WTC11 (cell line): ENCODE measurements at regions not wholly inside any gene's neighbourhood (a gene's known extent, or its start where the extent isn't known, plus 50 kb on each side); places are given as distances from the start of the nearest gene placed in this dataset.

Experiments used
- ATAC-seq: fragments of 200-7000 bp; cut with Tn5 transposase; 2 replicates; pipeline ENCODE4 v1.10.0; 2021; ENCODE audit warnings: mild to moderate bottlenecking, moderate library complexity
- CTCF ChIA-PET: fragments of 300-600 bp; sonication (Branson Sonifier 250); formaldehyde crosslinking; loops from one replicate; lab custom pipeline; 2021; ENCODE audit warnings: antibody characterized with exemption; lab: Charles Lee
- POLR2A ChIA-PET: fragments of 350-600 bp; sonication (Branson Sonifier 250); formaldehyde crosslinking; loops from one replicate; lab custom pipeline; 2021; ENCODE audit warnings: antibody characterized with exemption; lab: Charles Lee
- DNase-seq: peaks from one replicate; pipeline ENCODE4 v3.0.0; 2021; ENCODE audit warnings: low spot score
- H3K27ac Mint-ChIP-seq: 2 replicates; pipeline ENCODE4 v1.8.0; 2021; ENCODE audit warnings: mixed read lengths
- H3K27me3 Mint-ChIP-seq: 2 replicates; pipeline ENCODE4 v1.8.0; 2021; ENCODE audit warnings: low read depth, mild to moderate bottlenecking, moderate library complexity, mixed read lengths
- H3K36me3 Mint-ChIP-seq: 2 replicates; pipeline ENCODE4 v1.8.0; 2021; ENCODE audit warnings: mixed read lengths
- H3K4me1 Mint-ChIP-seq: 2 replicates; pipeline ENCODE4 v1.8.0; 2022; ENCODE audit warnings: mixed read lengths
- H3K4me3 Mint-ChIP-seq: 2 replicates; pipeline ENCODE4 v1.8.0; 2021; ENCODE audit warnings: mild to moderate bottlenecking, moderate library complexity, mixed read lengths
- H3K9me3 Mint-ChIP-seq: 2 replicates; pipeline ENCODE4 v1.8.0; 2021; ENCODE audit warnings: mixed read lengths
- ATF6 ChIP-seq: sonication (generic); formaldehyde crosslinking; IDR thresholded peaks from 2 replicates; pipeline ENCODE4 v1.8.1; 2023; ENCODE audit warnings: mild to moderate bottlenecking, missing genetic modification reagents
- CREM ChIP-seq: sonication (generic); formaldehyde crosslinking; IDR thresholded peaks from 2 replicates; pipeline ENCODE4 v1.8.1; 2022; ENCODE audit warnings: mild to moderate bottlenecking, missing genetic modification reagents, moderate library complexity
- E2F1 ChIP-seq: sonication (generic); formaldehyde crosslinking; IDR thresholded peaks from 2 replicates; pipeline ENCODE4 v1.8.0; 2022; ENCODE audit warnings: mild to moderate bottlenecking, missing genetic modification reagents
- ELF4 ChIP-seq: sonication (generic); formaldehyde crosslinking; IDR thresholded peaks from 2 replicates; pipeline ENCODE4 v1.8.1; 2022; ENCODE audit warnings: low read depth, mild to moderate bottlenecking, moderate library complexity, missing genetic modification reagents
- EMX1 ChIP-seq: fragments of 250-450 bp; sonication (Bioruptor Pico); IDR thresholded peaks from 2 replicates; pipeline ENCODE4 v1.8.0; 2021; ENCODE audit warnings: mild to moderate bottlenecking
- GABPB1 ChIP-seq: sonication (generic); formaldehyde crosslinking; IDR thresholded peaks from 2 replicates; pipeline ENCODE4 v1.8.1; 2023; ENCODE audit warnings: mild to moderate bottlenecking, missing genetic modification reagents
- IRF1 ChIP-seq: sonication (generic); formaldehyde crosslinking; IDR thresholded peaks from 2 replicates; pipeline ENCODE4 v1.8.0; 2023; ENCODE audit warnings: missing genetic modification reagents
- MLX ChIP-seq: sonication (generic); formaldehyde crosslinking; IDR thresholded peaks from 2 replicates; pipeline ENCODE4 v1.8.1; 2023; ENCODE audit warnings: mild to moderate bottlenecking, missing genetic modification reagents, moderate library complexity
- NFATC4 ChIP-seq: fragments of 250-450 bp; sonication (Bioruptor Pico); IDR thresholded peaks from 2 replicates; pipeline ENCODE4 v1.9.0; 2021; ENCODE audit warnings: mild to moderate bottlenecking
- RORB ChIP-seq: fragments of 250-450 bp; sonication (Bioruptor Pico); IDR thresholded peaks from 2 replicates; pipeline ENCODE4 v1.9.0; 2021; ENCODE audit warnings: mild to moderate bottlenecking
- SMAD4 ChIP-seq: sonication (generic); formaldehyde crosslinking; IDR thresholded peaks from 2 replicates; pipeline ENCODE4 v1.8.0; 2022; ENCODE audit warnings: mild to moderate bottlenecking, missing genetic modification reagents
- SP1 ChIP-seq: sonication (generic); formaldehyde crosslinking; conservative IDR thresholded peaks from 2 replicates; pipeline ENCODE4 v1.8.1; 2022; ENCODE audit warnings: missing genetic modification reagents
- TEAD4 ChIP-seq: sonication (generic); formaldehyde crosslinking; IDR thresholded peaks from 2 replicates; pipeline ENCODE4 v1.8.0; 2022; ENCODE audit warnings: mild to moderate bottlenecking, missing genetic modification reagents
- TP53 ChIP-seq: sonication (generic); formaldehyde crosslinking; IDR thresholded peaks from 2 replicates; pipeline ENCODE4 v1.8.1; 2023; ENCODE audit warnings: mild to moderate bottlenecking, missing genetic modification reagents
- USF2 ChIP-seq: sonication (generic); formaldehyde crosslinking; IDR thresholded peaks from 2 replicates; pipeline ENCODE4 v1.8.1; 2023; ENCODE audit warnings: mild to moderate bottlenecking, missing genetic modification reagents, moderate library complexity
- ZBTB21 ChIP-seq: sonication (generic); formaldehyde crosslinking; IDR thresholded peaks from 2 replicates; pipeline ENCODE4 v1.8.1; 2023; ENCODE audit warnings: mild to moderate bottlenecking, missing genetic modification reagents, borderline replicate concordance
- ZBTB43 ChIP-seq: sonication (generic); formaldehyde crosslinking; IDR thresholded peaks from 2 replicates; pipeline ENCODE4 v1.8.1; 2023; ENCODE audit warnings: mild to moderate bottlenecking, missing genetic modification reagents
- ZNF396 ChIP-seq: fragments of 250-450 bp; sonication (Bioruptor Pico); IDR thresholded peaks from 2 replicates; pipeline ENCODE4 v1.8.0; 2021; ENCODE audit warnings: mild to moderate bottlenecking, moderate library complexity, borderline replicate concordance
- ZNF425 ChIP-seq: fragments of 250-450 bp; sonication (Bioruptor Pico); conservative IDR thresholded peaks from 2 replicates; pipeline ENCODE4 v1.9.0; 2021; ENCODE audit warnings: mild to moderate bottlenecking
- ZNF671 ChIP-seq: fragments of 250-450 bp; sonication (Bioruptor Pico); IDR thresholded peaks from 2 replicates; pipeline ENCODE4 v1.8.0; 2021; ENCODE audit warnings: mild to moderate bottlenecking
- ZSCAN18 ChIP-seq: fragments of 250-450 bp; sonication (Bioruptor Pico); IDR thresholded peaks from 2 replicates; pipeline ENCODE4 v2.1.2; 2022; ENCODE audit warnings: mild to moderate bottlenecking, moderate library complexity

- no peak for DNase-seq
- H3K27ac Mint-ChIP-seq, result no peak overlapping the region
- ChIA-PET POLR2A (no interaction called here), CTCF (no interaction called here)
- H3K4me1 Mint-ChIP-seq, result no peaks in the 10 kb centered on the region
- H3K9me3 Mint-ChIP-seq, result peaks cover 6% of the 10 kb centered on the region; the same call in 1 of the 2 replicates
- ATAC-seq, result no peak
- no peaks in the 10 kb centered on the region for H3K36me3 Mint-ChIP-seq
- no peaks in the 10 kb centered on the region for H3K27me3 Mint-ChIP-seq
- TF ChIP-seq CREM (CRISPR knock-in tag) (no peak), TP53 (CRISPR knock-in tag) (no peak), SP1 (CRISPR knock-in tag) (no peak), ELF4 (CRISPR knock-in tag) (no peak), ZBTB21 (CRISPR knock-in tag) (no peak), RORB (CRISPR knock-in tag) (no peak), E2F1 (CRISPR knock-in tag) (no peak), IRF1 (CRISPR knock-in tag) (no peak), ZNF671 (CRISPR knock-in tag) (no peak), GABPB1 (CRISPR knock-in tag) (no peak), ATF6 (CRISPR knock-in tag) (no peak), NFATC4 (CRISPR knock-in tag) (no peak), TEAD4 (CRISPR knock-in tag) (no peak), ZSCAN18 (CRISPR knock-in tag) (no peak), USF2 (CRISPR knock-in tag) (no peak)
- H3K4me3 Mint-ChIP-seq, result no peak overlapping the region
These were observed 118.8 kb downstream of the EMX2 start for GRCh38 chr10:117661316-117661715.

- ChIA-PET CTCF (no interaction called here), POLR2A (no interaction called here)
- Mint-ChIP-seq H3K4me3 (no peak overlapping the region), H3K27ac (no peak overlapping the region), H3K9me3 (0 out of 2 replicates have a peak, but pooled peaks cover 3% of the 10 kb centered on the region), H3K36me3 (no peaks in the 10 kb centered on the region), H3K27me3 (no peaks in the 10 kb centered on the region), H3K4me1 (no peaks in the 10 kb centered on the region)
- TF ChIP-seq ZNF396, result no peak
- ATAC-seq, result no peak
- DNase-seq, result no peak
These were observed 119.6 kb downstream of the EMX2 start for GRCh38 chr10:117662126-117662525.

GRCh38 chr10:117662751-117663540, 120.4 kb downstream of the EMX2 start:
- ChIA-PET POLR2A (no interaction called here), CTCF (no interaction called here)
- H3K27me3 Mint-ChIP-seq, result no peaks in the 10 kb centered on the region
- no peaks in the 10 kb centered on the region for H3K4me1 Mint-ChIP-seq
- H3K4me3 Mint-ChIP-seq, result no peak overlapping the region
- H3K36me3 Mint-ChIP-seq, result no peaks in the 10 kb centered on the region
- H3K9me3 Mint-ChIP-seq, result 0 out of 2 replicates have a peak, but pooled peaks cover 3% of the 10 kb centered on the region
- no peak for ATAC-seq
- no peak overlapping the region for H3K27ac Mint-ChIP-seq
- no peak for DNase-seq
- TF ChIP-seq MLX (no peak), SMAD4 (CRISPR knock-in tag) (no peak), ZNF425 (CRISPR knock-in tag) (no peak), EMX1 (CRISPR knock-in tag) (no peak), ZBTB43 (CRISPR knock-in tag) (no peak)
